Tibial nerve (tissue), 4 donors: ENCODE measurements at regions not wholly inside any gene's neighbourhood (a gene's known extent, or its start where the extent isn't known, plus 50 kb on each side); places are given as distances from the start of the nearest gene placed in this dataset.

Experiments used
- DNase-seq, 2 donors: peaks; one replicate each; pipeline ENCODE4 v3.0.0-alpha.2; 2019; ENCODE audit warnings: low spot score in 2 of 2
- H3K27ac ChIP-seq, 4 donors: fragments of 200-600 bp; sonication (generic) in 3 of 4; one replicate each; pipeline ENCODE4 v1.5.1; 2017 to 2019; ENCODE audit warnings: mild to moderate bottlenecking in 1 of 4
- H3K27me3 ChIP-seq, 2 donors: fragments of 200-600 bp; sonication (generic) in 1 of 2; one replicate each; pipeline versions ENCODE4 v1.5.1 to v1.6.0; 2017 to 2019
- H3K36me3 ChIP-seq, 3 donors: fragments of 200-600 bp; sonication (generic); one replicate each; pipeline ENCODE4 v1.5.1; 2018 to 2019
- H3K4me1 ChIP-seq, 4 donors: fragments of 200-600 bp; sonication (generic) in 3 of 4; one replicate each; pipeline ENCODE4 v1.5.1; 2017 to 2019
- H3K4me3 ChIP-seq, 4 donors: fragments of 200-600 bp; sonication (generic) in 3 of 4; one replicate each; pipeline ENCODE4 v1.5.1; 2017 to 2019; ENCODE audit warnings: mild to moderate bottlenecking in 1 of 4, moderate library complexity in 1 of 4
- H3K9me3 ChIP-seq, 4 donors: fragments of 200-600 bp; sonication (generic) in 3 of 4; one replicate each; pipeline ENCODE4 v1.5.1; 2017 to 2019
- CTCF ChIP-seq, 5 experiments: fragments of 200-600 bp in 3 of 5; fragments of 450-650 bp in 2 of 5; sonication (generic) in 3 of 5; IDR thresholded peaks; one replicate each; pipeline ENCODE4 v1.5.1; 2016 to 2019; ENCODE audit warnings: antibody characterized with exemption in 5 of 5, mild to moderate bottlenecking in 3 of 5, moderate library complexity in 2 of 5
- EP300 ChIP-seq, 2 donors: sonication (generic); formaldehyde crosslinking; IDR thresholded peaks; one replicate each; pipeline ENCODE4 v1.6.1; 2017; ENCODE audit warnings: antibody characterized with exemption in 2 of 2, mild to moderate bottlenecking in 1 of 2
- POLR2A ChIP-seq, 2 donors: fragments of 450-650 bp; IDR thresholded peaks; one replicate each; pipeline ENCODE4 v1.6.1; 2017; ENCODE audit warnings: antibody characterized with exemption in 2 of 2, mild to moderate bottlenecking in 2 of 2, moderate library complexity in 2 of 2
- WGBS, 2 donors: methylation state at CpG; one replicate each; pipeline ENCODE4 v1.1.5; 2018; 5-methylcytosine and 5-hydroxymethylcytosine counted together

DNA sequence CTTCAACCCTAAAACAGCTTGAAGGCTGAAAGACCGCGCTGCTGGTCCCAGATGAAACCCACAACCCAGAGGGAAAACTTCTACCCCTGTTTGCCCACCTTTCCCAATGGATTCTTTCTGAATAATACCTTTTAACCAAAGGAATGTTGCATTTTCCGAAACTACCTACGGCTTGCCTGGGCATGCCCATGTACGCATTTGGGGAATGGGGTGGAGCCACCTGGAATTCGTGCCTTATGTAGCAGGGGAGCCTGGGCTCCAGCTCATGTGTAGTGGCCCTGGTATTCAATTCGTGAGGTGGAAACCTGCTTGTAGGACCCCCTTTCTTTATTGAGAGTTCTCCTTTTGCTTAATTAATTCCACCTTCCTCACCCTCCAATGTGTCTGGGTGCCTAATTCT, 256.6 kb upstream of the RGS18 start:
- H3K4me3 ChIP-seq = no peak overlapping the region
- H3K9me3 ChIP-seq = no peaks in the 10 kb centered on the region
- H3K4me1 ChIP-seq = no peaks in the 10 kb centered on the region
- H3K27ac ChIP-seq = no peak overlapping the region
- TF ChIP-seq POLR2A (IDR thresholded peaks at IDR 0.05) (no peak), CTCF (IDR thresholded peaks at IDR 0.05) (no peak), EP300 (IDR thresholded peaks at IDR 0.05) (no peak)
- DNase-seq = no peak
- 91 to 94% methylated on average over 7 of the region's 7 CpGs for WGBS, 2 donors
- no peaks in the 10 kb centered on the region for H3K27me3 ChIP-seq
- H3K36me3 ChIP-seq = no peaks in the 10 kb centered on the region

GRCh38 chr1:191904991-191905390, 253.3 kb upstream of the RGS18 start:
- no peak overlapping the region for H3K4me3 ChIP-seq
- DNase-seq = no peak
- no peaks in the 10 kb centered on the region for H3K4me1 ChIP-seq
- H3K27me3 ChIP-seq = no peaks in the 10 kb centered on the region
- no peaks in the 10 kb centered on the region for H3K9me3 ChIP-seq
- no peak overlapping the region for H3K27ac ChIP-seq
- H3K36me3 ChIP-seq = no peaks in the 10 kb centered on the region
- TF ChIP-seq CTCF (IDR thresholded peaks at IDR 0.05) (no peak), POLR2A (IDR thresholded peaks at IDR 0.05) (no peak), EP300 (IDR thresholded peaks at IDR 0.05) (no peak)

- WGBS, 2 donors = 47 to 53% methylated on average over 1 of the region's 1 CpG
- H3K9me3 ChIP-seq = no peaks in the 10 kb centered on the region
- TF ChIP-seq EP300 (IDR thresholded peaks at IDR 0.05) = no peak
- no peak for TF ChIP-seq POLR2A (IDR thresholded peaks at IDR 0.05)
- no peak for TF ChIP-seq CTCF (IDR thresholded peaks at IDR 0.05)
These were observed 252.5 kb upstream of the RGS18 start for GRCh38 chr1:191905781-191906180.

DNA sequence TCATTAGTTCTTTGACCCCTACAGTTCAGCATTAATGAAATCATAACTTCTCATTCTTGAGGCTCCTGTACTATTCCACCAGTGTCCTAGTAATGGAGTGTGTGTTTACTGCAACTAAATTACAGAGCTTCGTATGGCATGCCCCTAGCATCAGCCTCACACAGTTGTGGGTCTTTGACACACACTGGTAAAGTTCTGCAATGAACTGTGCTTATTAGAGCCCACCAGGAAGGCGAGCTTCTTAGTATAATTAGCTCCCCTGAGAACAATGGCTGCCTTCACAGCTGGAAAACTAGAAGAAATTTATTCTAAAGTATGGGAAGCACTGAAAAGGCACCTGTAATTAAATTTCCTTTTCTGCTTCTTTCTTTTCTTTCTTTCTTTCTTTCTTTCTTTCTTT, 251.1 kb upstream of the RGS18 start:
- no peak for DNase-seq
- Histone ChIP-seq H3K27me3 (no peaks in the 10 kb centered on the region), H3K4me3 (no peak overlapping the region), H3K9me3 (no peaks in the 10 kb centered on the region), H3K36me3 (no peaks in the 10 kb centered on the region), H3K27ac (no peak overlapping the region), H3K4me1 (no peaks in the 10 kb centered on the region)
- TF ChIP-seq CTCF (IDR thresholded peaks at IDR 0.05) (no peak), POLR2A (IDR thresholded peaks at IDR 0.05) (no peak)
- WGBS, 2 donors = 53 to 55% methylated on average over 2 of the region's 2 CpGs

More at GRCh38 chr1:191905781-191906180, 252.5 kb upstream of the RGS18 start:
- no peaks in the 10 kb centered on the region for H3K27me3 ChIP-seq
- no peaks in the 10 kb centered on the region for H3K36me3 ChIP-seq
- H3K27ac ChIP-seq = no peak overlapping the region
- no peak for DNase-seq
- H3K4me3 ChIP-seq = no peak overlapping the region
- no peaks in the 10 kb centered on the region for H3K4me1 ChIP-seq

- DNase-seq = no peak
- WGBS, 2 donors = 69 to 70% methylated on average over 2 of the region's 2 CpGs
- H3K36me3 ChIP-seq = no peaks in the 10 kb centered on the region
- no peak for TF ChIP-seq CTCF (IDR thresholded peaks at IDR 0.05)
- no peak for TF ChIP-seq POLR2A (IDR thresholded peaks at IDR 0.05)
- no peak for TF ChIP-seq EP300 (IDR thresholded peaks at IDR 0.05)
- H3K4me3 ChIP-seq = no peak overlapping the region
- H3K27me3 ChIP-seq = no peaks in the 10 kb centered on the region
- no peak overlapping the region for H3K27ac ChIP-seq
- no peaks in the 10 kb centered on the region for H3K4me1 ChIP-seq
- no peaks in the 10 kb centered on the region for H3K9me3 ChIP-seq
These were observed 248.0 kb upstream of the RGS18 start for GRCh38 chr1:191910245-191910644.
